ENCODE measurements at regions not wholly inside any gene's neighbourhood (a gene's known extent, or its start where the extent isn't known, plus 50 kb on each side); places are given as distances from the start of the nearest gene placed in this dataset.

- TF ChIP-seq CTCF (IDR thresholded peaks at IDR 0.05; ENCODE audit: low read depth, low read length, poor library complexity, severe bottlenecking), result no peak
- no peak for TF ChIP-seq EZH2phosphoT487 (IDR thresholded peaks at IDR 0.05; ENCODE audit: borderline replicate concordance, low read length)
These were observed 1051.5 kb downstream of the DIAPH3 start for GRCh38 chr13:59112221-59112718.

All from DOHH2 (cell line).